ENCODE measurements at regions not wholly inside any gene's neighbourhood (a gene's known extent, or its start where the extent isn't known, plus 50 kb on each side); places are given as distances from the start of the nearest gene placed in this dataset.
"Not testable (repeated sequence)": the region's sequence is repeated elsewhere in the genome, so short reads cannot be mapped to it uniquely, and the experiment has no call there.

GRCh38 chr15:45948181-45948621 lies 313.4 kb downstream of the SQOR start:
- DNase-seq (ENCODE audit: low spot score) = no peak

GRCh38 chr15:45958924-45959323 lies 324.1 kb downstream of the SQOR start:
- DNase-seq (ENCODE audit: low spot score) = no peak

- DNase-seq (ENCODE audit: low spot score) = no peak
Measured at GRCh38 chr15:45962733-45963132, 327.9 kb downstream of the SQOR start.

GRCh38 chr15:45970542-45970941 lies 335.7 kb downstream of the SQOR start:
- no peak for DNase-seq (ENCODE audit: low spot score)

GRCh38 chr15:45980366-45980765 lies 345.5 kb downstream of the SQOR start:
- no peak for DNase-seq (ENCODE audit: low spot score)

- DNase-seq (ENCODE audit: low spot score) = no peak
Measured at GRCh38 chr15:45981625-45982024, 346.8 kb downstream of the SQOR start.

GRCh38 chr15:45991863-45992262 lies 357.0 kb downstream of the SQOR start:
- DNase-seq (ENCODE audit: low spot score) = no peak

GRCh38 chr15:45993072-45993471 lies 358.2 kb downstream of the SQOR start:
- no peak for DNase-seq (ENCODE audit: low spot score)

- no peak for DNase-seq (ENCODE audit: low spot score)
Measured at GRCh38 chr15:45993508-45993907, 358.7 kb downstream of the SQOR start.

GRCh38 chr15:45995800-45996199 lies 361.0 kb downstream of the SQOR start:
- no peak for DNase-seq (ENCODE audit: low spot score)

GRCh38 chr15:46014532-46014931 lies 379.7 kb downstream of the SQOR start:
- no peak for DNase-seq (ENCODE audit: low spot score)

- DNase-seq (ENCODE audit: low spot score) = no peak
Measured at GRCh38 chr15:46034755-46035154, 399.9 kb downstream of the SQOR start.

- DNase-seq (ENCODE audit: low spot score) = no peak
Measured at GRCh38 chr15:46039703-46040102, 404.9 kb downstream of the SQOR start.

GRCh38 chr15:46041905-46042304 lies 407.1 kb downstream of the SQOR start:
- DNase-seq (ENCODE audit: low spot score) = no peak

- DNase-seq (ENCODE audit: low spot score) = no peak
Measured at GRCh38 chr15:46059921-46060594, 425.2 kb downstream of the SQOR start.

GRCh38 chr15:46061002-46061401 lies 426.2 kb downstream of the SQOR start:
- no peak for DNase-seq (ENCODE audit: low spot score)

- no peak for DNase-seq (ENCODE audit: low spot score)
Measured at GRCh38 chr15:46077220-46077619, 442.4 kb downstream of the SQOR start.

GRCh38 chr15:46079046-46079445 lies 444.2 kb downstream of the SQOR start:
- no peak for DNase-seq (ENCODE audit: low spot score)

GRCh38 chr15:46080016-46080415 lies 445.2 kb downstream of the SQOR start:
- DNase-seq (ENCODE audit: low spot score) = no peak

- no peak for DNase-seq (ENCODE audit: low spot score)
Measured at GRCh38 chr15:46088486-46089445, 453.9 kb downstream of the SQOR start.

GRCh38 chr15:46089467-46089935 lies 454.7 kb downstream of the SQOR start:
- no peak for DNase-seq (ENCODE audit: low spot score)

- DNase-seq (ENCODE audit: low spot score) = no peak
Measured at GRCh38 chr15:46091860-46092450, 457.1 kb downstream of the SQOR start.

- DNase-seq (ENCODE audit: low spot score) = not testable (repeated sequence)
Measured at GRCh38 chr15:46098006-46098405, 463.2 kb downstream of the SQOR start.
